ENCODE measurements at regions not wholly inside any gene's neighbourhood (a gene's known extent, or its start where the extent isn't known, plus 50 kb on each side); places are given as distances from the start of the nearest gene placed in this dataset.

DNA sequence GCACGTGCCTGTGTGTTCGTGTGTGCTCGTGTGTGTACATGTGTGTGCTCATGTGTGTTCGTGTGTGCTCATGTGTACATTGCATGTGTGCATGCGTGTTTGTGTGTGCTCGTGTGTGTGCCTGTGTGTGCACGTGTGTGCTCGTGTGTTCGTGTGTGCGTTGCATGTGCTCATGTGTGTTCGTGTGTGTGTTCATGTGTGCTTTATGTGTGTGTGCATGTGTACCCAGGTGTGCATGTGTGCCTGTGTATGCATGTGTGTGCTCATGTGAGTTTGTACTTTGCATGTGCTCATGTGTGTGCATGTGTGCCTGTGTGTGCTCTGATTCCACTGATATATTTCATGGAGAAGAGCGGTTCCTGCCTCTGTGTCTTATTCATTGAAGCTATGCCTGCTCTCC, 265.5 kb downstream of the FOXL1 start:
- TF ChIP-seq, protein P1, sequence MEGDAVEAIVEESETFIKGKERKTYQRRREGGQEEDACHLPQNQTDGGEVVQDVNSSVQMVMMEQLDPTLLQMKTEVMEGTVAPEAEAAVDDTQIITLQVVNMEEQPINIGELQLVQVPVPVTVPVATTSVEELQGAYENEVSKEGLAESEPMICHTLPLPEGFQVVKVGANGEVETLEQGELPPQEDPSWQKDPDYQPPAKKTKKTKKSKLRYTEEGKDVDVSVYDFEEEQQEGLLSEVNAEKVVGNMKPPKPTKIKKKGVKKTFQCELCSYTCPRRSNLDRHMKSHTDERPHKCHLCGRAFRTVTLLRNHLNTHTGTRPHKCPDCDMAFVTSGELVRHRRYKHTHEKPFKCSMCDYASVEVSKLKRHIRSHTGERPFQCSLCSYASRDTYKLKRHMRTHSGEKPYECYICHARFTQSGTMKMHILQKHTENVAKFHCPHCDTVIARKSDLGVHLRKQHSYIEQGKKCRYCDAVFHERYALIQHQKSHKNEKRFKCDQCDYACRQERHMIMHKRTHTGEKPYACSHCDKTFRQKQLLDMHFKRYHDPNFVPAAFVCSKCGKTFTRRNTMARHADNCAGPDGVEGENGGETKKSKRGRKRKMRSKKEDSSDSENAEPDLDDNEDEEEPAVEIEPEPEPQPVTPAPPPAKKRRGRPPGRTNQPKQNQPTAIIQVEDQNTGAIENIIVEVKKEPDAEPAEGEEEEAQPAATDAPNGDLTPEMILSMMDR (conservative IDR thresholded peaks at IDR 0.05 in 1 of 2, IDR thresholded peaks at IDR 0.05 in 1 of 2; ENCODE audit: low read depth in 1 of 2, low read length in 2 of 2) = no peak
- TF ChIP-seq EZH2 (IDR thresholded peaks at IDR 0.05; ENCODE audit: low read length, missing control alignments) = no peak
